Hepatic stellate cell (primary cell): ENCODE measurements at regions not wholly inside any gene's neighbourhood (a gene's known extent, or its start where the extent isn't known, plus 50 kb on each side); places are given as distances from the start of the nearest gene placed in this dataset.

Source experiments
- DNase-seq: peaks from one replicate; pipeline ENCODE4 v3.0.0; 2011; ENCODE audit warnings: low spot score

GRCh38 chr2:66802877-66803276 lies 368.0 kb downstream of the MEIS1 start:
- no peak for DNase-seq

GRCh38 chr2:66803726-66804125 lies 368.8 kb downstream of the MEIS1 start:
- peak; percentile 3 for DNase-seq

DNA sequence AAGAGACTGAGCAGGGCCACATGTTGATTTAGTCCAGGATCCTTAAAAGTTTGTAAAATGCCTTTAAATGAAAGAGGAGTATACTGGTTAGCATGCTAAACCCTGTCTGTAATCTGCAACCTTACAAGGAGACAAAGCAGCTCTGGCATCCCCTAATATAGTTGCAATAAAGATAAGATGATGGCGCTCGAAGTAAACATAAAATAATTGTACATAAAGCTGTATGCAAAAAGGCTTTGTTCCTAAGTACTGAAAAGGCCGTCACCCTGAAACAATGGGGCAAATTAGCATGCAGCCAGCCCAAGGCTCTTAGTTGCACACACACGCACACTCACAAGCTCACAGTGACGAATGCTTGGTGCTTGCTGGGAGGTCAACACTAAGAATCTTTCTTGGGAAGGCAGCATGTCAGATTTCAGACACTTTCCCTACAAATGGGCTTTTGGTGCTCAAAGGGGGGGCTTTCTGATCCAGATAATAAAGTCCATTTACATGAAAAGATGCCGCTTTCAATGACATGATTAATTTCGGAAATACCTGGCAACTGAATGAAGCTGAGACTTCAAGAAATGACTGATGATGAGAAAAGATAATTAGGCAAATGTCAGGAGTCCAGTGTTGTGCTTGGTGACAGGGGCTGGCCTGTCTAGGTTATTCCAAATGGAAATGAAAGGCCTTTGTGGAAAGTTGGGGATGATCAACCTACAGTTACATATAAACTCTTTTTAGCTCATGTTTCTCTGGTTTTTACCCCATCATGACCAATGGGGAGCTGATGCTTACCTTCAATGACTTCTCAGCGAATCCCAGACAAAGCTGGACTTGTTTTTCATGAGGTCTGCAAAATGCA lies 370.3 kb downstream of the MEIS1 start:
- no peak for DNase-seq

GRCh38 chr2:66805968-66806367 lies 371.0 kb downstream of the MEIS1 start:
- DNase-seq: no peak

- no peak for DNase-seq
Observed at GRCh38 chr2:66813525-66813924, 378.6 kb downstream of the MEIS1 start.

DNA sequence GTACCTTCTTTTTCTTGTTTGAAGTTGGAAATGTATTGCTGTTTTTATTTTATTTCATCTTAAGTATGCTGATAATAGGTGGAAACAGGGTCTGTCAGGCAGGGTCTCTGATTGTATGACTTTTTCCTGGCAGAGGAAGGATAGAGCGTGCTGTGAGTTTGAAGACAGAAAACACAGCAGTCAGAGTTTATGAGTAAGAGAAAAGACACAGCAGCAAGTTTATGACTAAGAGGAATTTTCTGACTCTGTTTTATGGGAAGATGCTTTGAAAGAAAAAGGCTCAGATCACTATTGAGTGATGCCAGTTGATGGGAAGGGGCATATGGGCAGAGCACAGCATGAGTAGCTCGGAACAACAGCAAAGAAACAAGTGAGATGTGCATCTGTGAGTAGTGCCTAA lies 379.1 kb downstream of the MEIS1 start:
- peak; percentile 4 for DNase-seq

DNA sequence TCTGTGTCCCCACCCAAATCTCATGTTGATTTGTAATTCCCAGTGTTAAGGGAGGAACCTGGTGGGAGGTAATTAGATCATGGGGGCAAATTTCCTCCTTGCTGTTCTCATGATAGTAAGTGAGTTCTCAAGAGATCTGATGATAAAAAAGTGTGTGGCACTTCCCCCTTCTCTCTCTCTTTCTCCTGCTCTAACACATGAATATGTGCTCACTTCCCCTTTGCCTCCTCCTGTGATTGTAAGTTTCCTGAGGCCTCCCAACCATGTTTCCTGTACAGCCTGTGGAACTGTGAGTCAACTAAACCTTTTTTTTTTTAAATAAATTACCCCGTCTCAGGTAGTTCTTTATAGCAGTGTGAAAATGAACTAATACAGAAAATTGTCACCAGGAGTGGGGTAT lies 380.0 kb downstream of the MEIS1 start:
- no peak for DNase-seq

GRCh38 chr2:66815886-66816285 lies 381.0 kb downstream of the MEIS1 start:
- no peak for DNase-seq

DNA sequence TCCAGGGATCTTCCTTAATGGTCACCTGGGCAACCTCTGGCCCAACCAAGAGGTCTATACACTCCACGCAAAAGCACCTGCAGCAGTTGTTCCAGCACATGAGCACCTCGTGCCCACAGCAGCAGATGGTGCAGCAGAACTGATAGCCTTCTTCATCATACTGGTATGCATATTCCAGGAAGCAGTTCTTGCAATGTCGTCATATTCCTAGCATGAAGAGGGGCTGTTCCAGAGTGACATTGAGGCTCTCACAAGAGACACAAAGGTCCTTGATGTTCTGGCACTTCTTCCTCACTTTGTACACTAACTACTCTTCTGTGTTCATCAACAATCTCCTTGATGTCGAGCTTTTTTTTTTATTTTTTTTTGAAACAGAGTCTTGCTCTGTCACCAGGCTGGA lies 386.2 kb downstream of the MEIS1 start:
- no peak for DNase-seq

DNA sequence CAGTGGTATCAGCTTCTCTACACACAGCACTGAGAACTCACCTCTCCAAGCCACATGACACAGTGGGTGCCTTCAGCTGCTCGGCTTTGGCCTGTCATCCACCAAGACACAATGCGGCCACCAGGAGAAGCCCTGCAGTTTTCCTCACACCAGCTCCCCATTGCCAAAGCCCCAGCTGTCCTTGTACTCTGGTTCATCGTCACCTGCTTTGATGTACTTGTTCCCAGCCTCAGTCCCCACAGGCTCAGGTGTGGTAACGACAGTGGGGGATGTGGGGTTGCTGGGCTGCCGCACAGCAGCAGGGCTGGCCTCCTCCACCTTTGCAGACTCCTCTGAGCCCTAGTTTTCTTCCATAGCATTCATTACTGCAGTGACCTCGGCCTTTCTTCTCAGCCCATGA lies 387.3 kb downstream of the MEIS1 start:
- DNase-seq: no peak

DNA sequence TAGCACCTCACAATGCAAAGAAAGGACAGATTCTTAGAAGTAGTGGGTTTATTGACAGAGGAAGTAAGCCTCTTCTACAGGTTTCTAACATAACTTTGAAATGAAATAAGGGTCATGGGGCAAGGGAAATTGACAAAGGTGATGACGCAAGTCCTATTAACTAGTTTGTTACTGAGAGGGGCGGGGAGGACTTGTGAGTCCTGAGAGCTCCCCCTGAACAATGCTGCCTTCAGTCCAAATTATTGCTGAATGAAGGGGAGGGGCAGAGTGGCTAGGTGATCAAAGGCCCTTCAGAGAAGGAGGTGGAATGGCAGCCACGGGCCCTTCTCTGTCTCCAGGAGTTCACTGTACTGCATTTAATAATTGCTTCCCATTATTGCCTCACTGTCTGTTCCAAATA lies 390.0 kb downstream of the MEIS1 start:
- no peak for DNase-seq

DNA sequence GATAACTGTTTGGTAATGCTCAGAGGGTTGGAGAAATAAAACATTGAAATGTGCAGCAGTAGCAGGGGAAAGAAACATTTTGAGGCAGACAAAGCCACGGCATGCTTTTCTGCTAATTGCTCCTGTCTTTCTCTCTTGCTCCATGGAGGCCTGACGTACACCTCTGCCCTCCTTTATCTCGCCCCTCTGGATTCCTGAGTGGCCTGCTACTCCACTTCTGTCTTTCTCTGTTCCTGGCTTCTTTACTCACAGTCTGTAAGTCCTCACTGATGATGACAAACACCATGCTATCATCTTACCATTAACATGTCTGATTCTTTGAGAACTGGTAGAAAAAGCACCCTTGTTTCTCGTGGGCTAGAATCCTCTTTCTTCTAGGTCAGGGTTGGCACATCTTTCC lies 392.9 kb downstream of the MEIS1 start:
- no peak for DNase-seq

DNA sequence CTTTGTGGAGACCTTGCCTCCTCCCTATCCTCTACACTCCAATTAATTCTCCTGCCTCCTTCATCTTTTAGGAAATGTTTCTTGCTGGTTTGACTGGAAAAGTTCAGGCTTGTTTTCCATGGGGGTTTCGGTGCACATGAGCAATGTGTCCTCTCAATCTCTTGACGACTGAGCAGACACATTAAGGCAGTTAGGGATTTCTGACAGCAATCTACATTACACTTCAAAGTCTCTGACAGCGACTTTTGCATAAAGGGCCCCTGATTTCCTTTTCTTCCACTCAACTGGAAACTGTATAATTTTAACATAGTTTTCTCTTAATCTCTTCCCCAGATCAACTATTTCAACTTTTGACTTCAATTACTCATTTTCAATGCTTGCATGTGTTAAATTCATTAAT lies 394.0 kb downstream of the MEIS1 start:
- DNase-seq: no peak

GRCh38 chr2:66830881-66831280 lies 396.0 kb downstream of the MEIS1 start:
- DNase-seq: no peak

GRCh38 chr2:66832646-66833435 lies 397.9 kb downstream of the MEIS1 start:
- DNase-seq: no peak

- no peak for DNase-seq
Observed at GRCh38 chr2:66834859-66835258, 399.9 kb downstream of the MEIS1 start.

DNA sequence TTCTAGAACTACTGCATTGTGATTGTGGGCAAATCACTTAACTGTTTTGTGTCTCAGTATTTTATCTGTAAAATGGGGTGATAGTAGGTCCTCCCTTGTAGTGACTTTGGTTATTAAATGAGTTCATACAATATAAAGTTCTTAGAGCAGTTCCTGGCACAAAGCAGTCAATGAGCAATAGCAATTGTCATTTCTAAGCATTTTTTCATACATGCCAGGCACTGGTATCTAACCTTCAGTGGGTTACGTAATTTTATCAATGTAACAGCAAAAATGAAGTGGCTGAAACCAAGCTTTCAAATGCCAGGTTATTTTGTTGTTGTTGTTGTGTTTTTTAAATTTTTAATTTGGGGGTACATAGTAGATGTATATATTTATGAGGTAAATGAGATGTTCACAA lies 401.9 kb downstream of the MEIS1 start:
- no peak for DNase-seq

DNA sequence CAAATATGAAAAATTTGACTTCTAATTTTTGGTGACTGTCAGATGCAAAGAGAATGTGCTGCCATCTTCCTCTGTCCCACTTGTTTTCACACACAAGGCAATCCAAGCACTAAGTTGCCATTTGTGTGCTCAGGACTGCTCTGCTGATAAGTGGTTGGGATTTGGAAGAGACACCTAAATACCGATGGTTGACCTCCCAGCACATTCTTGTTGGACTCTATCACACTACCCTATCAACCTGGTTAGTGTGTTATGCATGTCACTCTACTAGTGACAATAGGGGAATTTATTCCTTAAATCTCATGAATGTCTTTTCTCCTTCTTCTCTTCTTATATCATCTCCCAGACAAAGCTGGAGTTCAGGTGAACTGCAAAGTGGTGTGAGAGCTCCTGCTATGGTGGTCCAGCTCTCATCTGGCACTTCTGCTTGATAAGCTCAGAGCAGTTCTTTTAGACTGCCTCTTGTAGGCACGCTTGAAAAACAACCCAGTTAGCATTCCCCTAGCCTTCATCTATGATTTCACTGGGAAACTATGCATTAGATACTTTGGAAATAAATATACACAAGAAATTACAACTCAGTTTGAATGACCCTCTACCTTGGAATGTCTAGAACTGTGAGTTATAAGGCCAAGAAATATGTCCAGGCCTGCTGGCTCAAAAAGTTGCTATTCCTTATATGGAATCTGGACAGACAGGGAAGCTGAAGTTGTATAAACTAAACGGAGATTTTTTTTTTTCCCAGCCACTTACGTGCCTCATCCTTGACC lies 404.8 kb downstream of the MEIS1 start:
- DNase-seq: peak; percentile 63

DNA sequence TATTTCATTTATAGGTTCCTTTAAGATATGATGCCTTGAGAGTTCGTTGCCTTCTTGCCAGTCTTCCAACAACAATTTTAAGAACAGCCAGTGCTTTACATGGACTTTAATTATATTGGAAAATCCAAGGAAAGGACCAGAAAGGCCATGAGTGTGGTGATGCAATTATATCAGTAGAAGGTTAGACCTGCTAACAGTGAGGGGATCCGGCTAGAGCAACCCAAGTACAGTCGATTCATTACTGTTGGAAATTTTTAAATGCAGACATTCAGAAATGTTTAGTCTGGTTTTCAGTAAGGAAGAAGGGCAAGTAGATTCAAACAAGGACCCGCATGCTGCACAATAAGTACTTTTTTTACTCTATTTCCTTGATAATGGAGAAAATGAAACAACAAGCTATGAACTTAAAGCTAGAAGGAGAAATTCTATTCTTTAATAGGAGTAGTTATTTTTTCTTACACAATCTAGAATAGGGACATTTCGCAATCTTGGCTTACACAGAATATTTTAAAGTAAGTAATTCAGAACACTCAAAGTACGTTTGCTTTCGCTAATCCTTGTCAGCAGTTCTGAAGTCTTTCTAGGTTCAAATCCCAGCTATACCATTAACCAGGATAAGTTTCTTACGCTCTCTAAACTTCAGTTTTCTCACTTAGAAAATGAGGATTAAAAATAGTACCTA lies 405.5 kb downstream of the MEIS1 start:
- DNase-seq: no peak

DNA sequence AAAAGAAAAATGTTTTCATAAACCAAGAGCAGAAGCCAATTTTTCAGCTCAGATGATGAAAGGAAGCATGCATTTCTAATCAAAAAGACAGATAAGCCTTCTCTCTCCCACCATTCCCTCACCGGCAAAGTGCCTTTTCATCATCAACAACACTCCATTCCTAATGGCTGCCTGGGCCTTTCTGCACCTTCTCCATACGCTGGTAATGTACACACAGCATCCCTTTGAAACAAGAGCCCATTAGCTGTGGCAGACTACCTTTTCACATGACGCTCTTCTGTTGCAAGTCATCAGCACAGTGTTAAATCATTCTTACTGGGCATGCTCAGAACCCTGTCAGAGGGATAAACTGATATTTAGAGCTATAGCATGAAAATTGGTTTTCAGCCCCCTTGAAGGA lies 408.9 kb downstream of the MEIS1 start:
- DNase-seq: no peak

DNA sequence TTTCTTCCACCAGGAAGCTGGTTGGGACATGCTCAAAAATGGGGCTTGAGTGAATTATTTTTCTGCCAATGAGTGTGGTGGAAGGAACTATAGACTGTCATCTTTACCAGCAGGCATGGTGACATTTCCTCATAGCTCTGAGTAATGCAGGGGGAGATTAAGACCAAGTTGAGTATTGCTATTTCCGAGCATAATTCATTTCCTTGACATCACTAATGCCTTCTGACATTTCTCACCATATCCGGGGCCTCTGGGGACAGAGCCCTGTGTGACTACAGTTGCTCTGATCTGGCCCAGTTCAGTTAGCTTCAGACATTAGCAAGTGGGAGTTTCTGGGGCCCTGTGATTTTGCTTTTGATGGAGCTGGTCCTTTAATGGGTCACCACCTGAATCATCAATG lies 410.4 kb downstream of the MEIS1 start:
- peak; percentile 40 for DNase-seq

DNA sequence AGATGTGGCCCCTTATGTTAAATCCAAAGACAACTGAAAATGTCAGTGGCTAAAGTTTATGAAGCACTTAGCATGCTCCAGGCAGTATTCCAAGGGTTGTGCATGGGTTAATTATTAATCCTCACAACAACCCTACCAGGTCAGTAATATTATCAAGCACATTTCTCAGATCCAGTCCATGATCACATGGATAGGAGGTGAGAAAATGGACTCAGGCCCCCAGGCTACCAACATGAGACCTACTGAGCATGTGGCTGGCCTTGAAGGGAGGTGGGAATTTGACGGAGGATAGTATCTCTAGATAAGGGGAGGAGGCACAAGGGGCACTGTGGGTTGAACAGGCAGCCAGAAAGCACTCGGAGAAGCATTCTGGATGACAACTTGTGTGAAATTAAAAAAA lies 412.0 kb downstream of the MEIS1 start:
- no peak for DNase-seq
